ENCODE measurements at regions not wholly inside any gene's neighbourhood (a gene's known extent, or its start where the extent isn't known, plus 50 kb on each side); places are given as distances from the start of the nearest gene placed in this dataset.

GRCh38 chr11:110968348-110969062, 256.3 kb upstream of the ARHGAP20 start:
- no peak for TF ChIP-seq YY1 (IDR thresholded peaks at IDR 0.05; ENCODE audit: insufficient read depth, insufficient read length)
- TF ChIP-seq SUZ12 (IDR thresholded peaks at IDR 0.05; ENCODE audit: extremely low read depth, insufficient read depth, insufficient read length): no peak
- no peak for TF ChIP-seq ZNF274 (IDR thresholded peaks at IDR 0.05; ENCODE audit: low read depth, low read length)
